Activated CD8-positive, alpha-beta T cell treated with anti-CD3 and anti-CD28 coated beads for 36 hours (primary cell): ENCODE measurements at regions not wholly inside any gene's neighbourhood (a gene's known extent, or its start where the extent isn't known, plus 50 kb on each side); places are given as distances from the start of the nearest gene placed in this dataset.

Experiments used
- ATAC-seq: fragments of 200-7000 bp; cut with Tn5 transposase; one replicate; pipeline ENCODE4 v1.10.0; 2021; ENCODE audit warnings: mild to moderate bottlenecking, moderate library complexity
- CTCF ChIA-PET: fragments of 350-600 bp; sonication (Branson Sonifier 250); formaldehyde crosslinking; loops from one replicate; lab custom pipeline; 2021; ENCODE audit warnings: antibody characterized with exemption; lab: Charles Lee
- POLR2A ChIA-PET: fragments of 350-600 bp; sonication (Branson Sonifier 250); formaldehyde crosslinking; loops from one replicate; lab custom pipeline; 2021; ENCODE audit warnings: antibody characterized with exemption; lab: Charles Lee
- DNase-seq: peaks from one replicate; pipeline ENCODE4 v3.0.0-alpha.2; 2020
- H3K27ac Mint-ChIP-seq: one replicate; pipeline ENCODE4 v1.8.0; 2021; ENCODE audit warnings: mild to moderate bottlenecking, mixed read lengths
- H3K27me3 Mint-ChIP-seq: one replicate; pipeline ENCODE4 v1.8.0; 2021; ENCODE audit warnings: mixed read lengths
- H3K36me3 Mint-ChIP-seq: one replicate; pipeline ENCODE4 v1.8.0; 2021; ENCODE audit warnings: low read depth, mixed read lengths
- H3K4me1 Mint-ChIP-seq: one replicate; pipeline ENCODE4 v1.8.0; 2021; ENCODE audit warnings: low read depth, mixed read lengths
- H3K4me3 Mint-ChIP-seq: one replicate; pipeline ENCODE4 v1.8.0; 2021; ENCODE audit warnings: mild to moderate bottlenecking, moderate library complexity, mixed read lengths
- H3K9me3 Mint-ChIP-seq: one replicate; pipeline ENCODE4 v1.8.0; 2021; ENCODE audit warnings: mixed read lengths
- CTCF ChIP-seq: fragments of 200-600 bp; IDR thresholded peaks from one replicate; pipeline ENCODE4 v1.8.0; 2022; ENCODE audit warnings: antibody characterized with exemption, mild to moderate bottlenecking
- intact Hi-C: fragments of 100-400 bp; cut with micrococcal nuclease; formaldehyde crosslinking; loops from one replicate; pipeline ENCODE4 v1.10.0; 2022

- ATAC-seq = no peak
- Mint-ChIP-seq H3K27me3 (peaks cover 4% of the 10 kb centered on the region), H3K36me3 (no peaks in the 10 kb centered on the region), H3K9me3 (peaks cover 18% of the 10 kb centered on the region), H3K27ac (no peak overlapping the region), H3K4me3 (no peak overlapping the region), H3K4me1 (no peaks in the 10 kb centered on the region)
- DNase-seq = no peak
- POLR2A ChIA-PET = no interaction called here
- CTCF ChIA-PET = interaction anchor here (1.1 to 1.3 kb wide), 2 partner anchors 14 to 15 kb away, joined by 3 to 5 read pairs; no protein-coding TSS in a partner anchor
- no peak for TF ChIP-seq CTCF
- intact Hi-C loops = no loop called here
Measured at GRCh38 chr16:87076331-87076949, 240.8 kb downstream of the C16orf95 start.

GRCh38 chr16:87076950-87077749 is 240.0 kb downstream of the C16orf95 start:
- ATAC-seq (peak; percentile 49), DNase-seq (peak; percentile 69)
- intact Hi-C loops = no loop called here
- no peaks in the 10 kb centered on the region for H3K4me1 Mint-ChIP-seq
- no peak overlapping the region for H3K27ac Mint-ChIP-seq
- ChIA-PET CTCF (interaction anchor here (1.1 to 1.3 kb wide), 2 partner anchors 16 to 17 kb away, joined by 3 to 5 read pairs; no protein-coding TSS in a partner anchor), POLR2A (no interaction called here)
- no peak overlapping the region for H3K4me3 Mint-ChIP-seq
- peak; percentile 57 for TF ChIP-seq CTCF
- peaks cover 22% of the 10 kb centered on the region for H3K9me3 Mint-ChIP-seq
- peaks cover 4% of the 10 kb centered on the region for H3K27me3 Mint-ChIP-seq
- H3K36me3 Mint-ChIP-seq = no peaks in the 10 kb centered on the region

DNA sequence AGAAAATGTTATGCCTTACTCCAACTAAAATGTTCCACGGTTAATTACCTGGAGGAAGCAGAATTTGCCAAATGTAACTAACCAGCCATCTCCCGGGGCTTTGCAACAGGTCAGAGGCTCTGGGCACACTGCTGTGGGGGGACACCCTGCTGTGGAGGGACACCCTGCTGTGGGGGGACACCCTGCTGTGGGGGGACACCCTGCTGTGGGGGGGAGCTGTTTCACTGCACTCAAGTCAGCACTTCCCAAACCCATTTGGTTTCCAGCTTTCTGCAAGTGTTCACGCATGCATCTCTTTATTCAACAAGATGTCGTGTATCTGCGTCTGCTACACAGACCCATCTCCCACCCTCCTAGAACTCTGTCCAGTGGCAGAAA is 239.5 kb downstream of the C16orf95 start:
- no peak for TF ChIP-seq CTCF
- Mint-ChIP-seq H3K9me3 (peaks cover 24% of the 10 kb centered on the region), H3K4me3 (no peak overlapping the region), H3K4me1 (no peaks in the 10 kb centered on the region), H3K27ac (no peak overlapping the region), H3K36me3 (no peaks in the 10 kb centered on the region), H3K27me3 (peaks cover 4% of the 10 kb centered on the region)
- ATAC-seq (no peak), DNase-seq (no peak)
- ChIA-PET CTCF (interaction anchor here (1.1 kb wide), 1 partner anchor 17 kb away, joined by 5 read pairs; no protein-coding TSS in a partner anchor), POLR2A (no interaction called here)
- intact Hi-C loops = no loop called here

DNA sequence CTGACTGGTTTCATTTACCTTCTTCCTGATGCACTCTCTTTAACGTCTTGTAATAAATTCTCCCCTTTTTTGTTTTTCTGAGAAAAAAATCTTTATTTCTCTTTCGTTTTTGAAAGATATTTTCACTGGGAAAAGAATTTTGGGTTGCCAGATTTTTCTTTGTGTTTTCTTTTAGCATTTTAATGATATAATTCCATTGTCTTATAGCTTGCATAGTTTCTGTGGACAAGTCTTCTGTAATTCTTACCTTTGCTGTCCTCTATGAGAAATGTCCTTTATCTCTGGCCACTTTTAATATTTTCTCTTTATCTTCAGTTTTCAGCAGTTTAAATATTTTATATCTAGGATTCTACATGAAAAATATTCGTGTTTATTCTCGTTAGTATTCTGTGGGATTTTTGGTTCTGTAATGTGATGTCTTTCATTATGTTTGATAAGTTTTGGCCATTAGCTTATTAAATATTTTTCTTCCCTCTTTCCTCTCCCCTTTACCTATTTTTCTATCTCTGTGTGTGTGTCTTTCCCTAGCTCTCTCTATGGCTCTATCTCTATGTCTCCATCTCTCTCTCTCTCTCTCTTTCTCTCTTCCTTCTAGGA is 236.5 kb downstream of the C16orf95 start:
- no peak for ATAC-seq
- Mint-ChIP-seq H3K4me1 (no peaks in the 10 kb centered on the region), H3K27me3 (peaks cover 4% of the 10 kb centered on the region), H3K36me3 (no peaks in the 10 kb centered on the region), H3K4me3 (no peak overlapping the region), H3K9me3 (peaks cover 31% of the 10 kb centered on the region), H3K27ac (no peak overlapping the region)
- ChIA-PET CTCF (interaction anchor here (1.2 to 1.5 kb wide), 2 partner anchors 9 to 19 kb away, joined by 3 to 4 read pairs; no protein-coding TSS in a partner anchor), POLR2A (interaction anchor here (1.4 kb wide), 1 partner anchor 19 kb away, joined by 3 read pairs; no protein-coding TSS in a partner anchor)
- intact Hi-C loops = no loop called here
- DNase-seq = no peak
- no peak for TF ChIP-seq CTCF
